ENCODE measurements at regions not wholly inside any gene's neighbourhood (a gene's known extent, or its start where the extent isn't known, plus 50 kb on each side); places are given as distances from the start of the nearest gene placed in this dataset.

DNA sequence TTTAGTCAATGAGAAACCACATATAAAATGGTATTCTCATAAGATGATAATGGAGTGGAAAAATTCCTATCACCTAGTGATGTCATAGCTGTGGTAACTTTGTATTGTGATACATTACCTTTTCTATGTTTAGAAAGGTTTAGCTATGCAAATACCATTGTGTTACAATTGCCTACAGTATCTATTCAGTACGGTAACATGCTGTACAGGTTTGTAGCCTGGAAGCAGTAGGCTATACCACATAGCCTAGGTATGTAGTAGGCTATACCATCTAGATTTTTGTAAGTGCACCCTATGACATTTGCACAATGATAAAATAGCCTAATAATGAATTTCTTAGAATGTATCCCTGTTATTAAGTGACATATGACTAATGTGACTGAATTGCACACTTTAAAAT, 50.5 kb upstream of the CCDC196 start:
- no peaks in the 10 kb centered on the region for H3K27me3 ChIP-seq (ENCODE audit: control insufficient read depth, insufficient read depth, low read length)
- H3K4me3 ChIP-seq (ENCODE audit: insufficient read depth, low read depth, low read length): no peak overlapping the region
- no peak for DNase-seq
- H3K36me3 ChIP-seq (replicated peaks; ENCODE audit: control insufficient read depth, insufficient read depth, low read length): no peaks in the 10 kb centered on the region

All from H7 (cell line).